ENCODE measurements at regions not wholly inside any gene's neighbourhood (a gene's known extent, or its start where the extent isn't known, plus 50 kb on each side); places are given as distances from the start of the nearest gene placed in this dataset.
"Not testable (repeated sequence)": the region's sequence is repeated elsewhere in the genome, so short reads cannot be mapped to it uniquely, and the experiment has no call there.

DNA sequence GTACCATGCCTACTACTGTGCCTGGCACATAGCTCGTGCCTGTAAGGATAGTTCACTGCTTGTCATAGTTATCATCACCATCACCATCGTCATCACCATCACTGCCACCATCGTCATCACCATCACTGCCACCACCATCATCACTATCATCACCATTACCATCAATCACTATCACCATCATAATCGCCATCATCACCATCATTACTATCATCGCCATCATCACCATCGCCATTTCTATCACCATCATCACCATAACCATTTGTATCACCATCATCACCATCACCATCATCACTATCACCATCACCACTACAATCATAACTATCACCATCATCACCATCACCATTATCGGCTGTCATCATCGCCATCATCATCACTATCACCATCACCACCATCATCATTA, 107.1 kb downstream of the TUBA3C start:
- intact Hi-C loops (cut with micrococcal nuclease), result no loop called here
- ATAC-seq (no peak), DNase-seq (ENCODE audit: low read depth, low spot score) (no peak)
- no peaks in the 10 kb centered on the region for H3K27me3 ChIP-seq (ENCODE audit: insufficient read depth, low read length)
- ChIA-PET POLR2A (no interaction called here), CTCF (no interaction called here), RAD21 (ENCODE audit: low non-redundant PET in 1 of 2, low total read pairs in 2 of 2, uncharacterized antibody in 2 of 2, unreplicated experiment in 2 of 2) (no interaction called here)
- H2AFZ ChIP-seq (ENCODE audit: low read depth, low read length, poor library complexity, severe bottlenecking), result no peak overlapping the region
- H3K4me3 ChIP-seq (replicated peaks in 1 of 2; ENCODE audit: low read depth in 1 of 2, low read length in 2 of 2), result no peak overlapping the region
- peaks cover 5 to 7% of the 10 kb centered on the region in 2 experiments; a peak in 2 of 4 replicates for H3K9me3 ChIP-seq (ENCODE audit: control insufficient read depth in 1 of 2, insufficient read depth in 1 of 2, low read depth in 1 of 2, low read length in 2 of 2)
- no peak overlapping the region for H3K27ac ChIP-seq (ENCODE audit: low read depth, low read length)
- no peaks in the 10 kb centered on the region for H4K20me1 ChIP-seq (ENCODE audit: insufficient read depth)
- no peaks in the 10 kb centered on the region for H3K4me1 ChIP-seq (ENCODE audit: control insufficient read depth in 1 of 2, insufficient read depth in 2 of 2, low read length in 2 of 2)
- no peak overlapping the region for H3K9ac ChIP-seq (ENCODE audit: low read length)
- no peaks in the 10 kb centered on the region for H3K36me3 ChIP-seq (ENCODE audit: control insufficient read depth in 1 of 2, insufficient read depth in 2 of 2, low read length in 2 of 2)
- BruUV-seq (replicated peaks), result no TSS peak
- TF ChIP-seq EGR1 (IDR thresholded peaks at IDR 0.05; ENCODE audit: low read depth), result no peak
- TF ChIP-seq ZFX (IDR thresholded peaks at IDR 0.05), result no peak
- no peak for TF ChIP-seq YY1 (IDR thresholded peaks at IDR 0.05; ENCODE audit: extremely low read depth, insufficient replicate concordance, low read depth, low read length)
- no peak for TF ChIP-seq EZH2phosphoT487 (IDR thresholded peaks at IDR 0.05; ENCODE audit: borderline replicate concordance)
- no peak for TF ChIP-seq ZNF274 (IDR thresholded peaks at IDR 0.05; ENCODE audit: low read depth, low read length)
- no peak for TF ChIP-seq EZH2 (IDR thresholded peaks at IDR 0.05)
- no peak for TF ChIP-seq SP1 (IDR thresholded peaks at IDR 0.05; ENCODE audit: low read depth)
- TF ChIP-seq ELF1 (IDR thresholded peaks at IDR 0.05; ENCODE audit: borderline replicate concordance, low read depth), result no peak
- TF ChIP-seq TCF7L2 (IDR thresholded peaks at IDR 0.05; ENCODE audit: borderline replicate concordance, extremely low read depth, insufficient read depth, insufficient read length), result no peak
- TF ChIP-seq FOSL1 (IDR thresholded peaks at IDR 0.05; ENCODE audit: low read depth), result no peak
- TF ChIP-seq RAD21 (IDR thresholded peaks at IDR 0.05; ENCODE audit: low read depth), result no peak
- H3K4me2 ChIP-seq (ENCODE audit: low read length), result no peak overlapping the region
- H3K9me2 ChIP-seq (ENCODE audit: insufficient read depth), result no peaks in the 10 kb centered on the region
- no peaks in the 10 kb centered on the region for H3K79me2 ChIP-seq (ENCODE audit: insufficient read depth, low read length)

- H3K27ac ChIP-seq (ENCODE audit: low read depth, low read length); H3K9me3 ChIP-seq (ENCODE audit: control insufficient read depth in 1 of 2, insufficient read depth in 1 of 2, low read depth in 1 of 2, low read length in 2 of 2); H3K4me3 ChIP-seq (replicated peaks in 1 of 2; ENCODE audit: low read depth in 1 of 2, low read length in 2 of 2); H3K79me2 ChIP-seq (ENCODE audit: insufficient read depth, low read length); intact Hi-C loops (cut with micrococcal nuclease); H2AFZ ChIP-seq (ENCODE audit: low read depth, low read length, poor library complexity, severe bottlenecking); H3K9ac ChIP-seq (ENCODE audit: low read length); CTCF ChIA-PET; RAD21 ChIA-PET (ENCODE audit: low non-redundant PET in 1 of 2, low total read pairs in 2 of 2, uncharacterized antibody in 2 of 2, unreplicated experiment in 2 of 2); H3K4me1 ChIP-seq (ENCODE audit: control insufficient read depth in 1 of 2, insufficient read depth in 2 of 2, low read length in 2 of 2); H3K4me2 ChIP-seq (ENCODE audit: low read length); H4K20me1 ChIP-seq (ENCODE audit: insufficient read depth); DNase-seq (ENCODE audit: low read depth, low spot score); H3K27me3 ChIP-seq (ENCODE audit: insufficient read depth, low read length); BruUV-seq (replicated peaks); H3K36me3 ChIP-seq (ENCODE audit: control insufficient read depth in 1 of 2, insufficient read depth in 2 of 2, low read length in 2 of 2); ATAC-seq; POLR2A ChIA-PET; H3K9me2 ChIP-seq (ENCODE audit: insufficient read depth): not testable (repeated sequence)
Measured at GRCh38 chr13:19074106-19074505, 107.5 kb downstream of the TUBA3C start.

GRCh38 chr13:19072956-19073706, 108.5 kb downstream of the TUBA3C start:
- H3K9ac ChIP-seq (ENCODE audit: low read length); H3K36me3 ChIP-seq (ENCODE audit: control insufficient read depth in 1 of 2, insufficient read depth in 2 of 2, low read length in 2 of 2); POLR2A ChIA-PET; RAD21 ChIA-PET (ENCODE audit: low non-redundant PET in 1 of 2, low total read pairs in 2 of 2, uncharacterized antibody in 2 of 2, unreplicated experiment in 2 of 2); H3K4me1 ChIP-seq (ENCODE audit: control insufficient read depth in 1 of 2, insufficient read depth in 2 of 2, low read length in 2 of 2); H3K4me2 ChIP-seq (ENCODE audit: low read length); H2AFZ ChIP-seq (ENCODE audit: low read depth, low read length, poor library complexity, severe bottlenecking); CTCF ChIA-PET; H3K79me2 ChIP-seq (ENCODE audit: insufficient read depth, low read length); H3K27me3 ChIP-seq (ENCODE audit: insufficient read depth, low read length); H3K27ac ChIP-seq (ENCODE audit: low read depth, low read length); DNase-seq (ENCODE audit: low read depth, low spot score); H3K9me2 ChIP-seq (ENCODE audit: insufficient read depth); intact Hi-C loops (cut with micrococcal nuclease); ATAC-seq; BruUV-seq (replicated peaks); H4K20me1 ChIP-seq (ENCODE audit: insufficient read depth); H3K4me3 ChIP-seq (replicated peaks in 1 of 2; ENCODE audit: low read depth in 1 of 2, low read length in 2 of 2): not testable (repeated sequence)
- H3K9me3 ChIP-seq (ENCODE audit: control insufficient read depth in 1 of 2, insufficient read depth in 1 of 2, low read depth in 1 of 2, low read length in 2 of 2), result peaks cover 5 to 14% of the 10 kb centered on the region in 2 experiments; a peak in 2 of 4 replicates

All from HCT116 (cell line).